CD4-positive, alpha-beta T cell (primary cell): ENCODE measurements at regions not wholly inside any gene's neighbourhood (a gene's known extent, or its start where the extent isn't known, plus 50 kb on each side); places are given as distances from the start of the nearest gene placed in this dataset.

Experiments
- ATAC-seq: fragments of 200-7000 bp; cut with Tn5 transposase; one replicate; pipeline ENCODE4 v1.10.0; 2022; ENCODE audit warnings: mild to moderate bottlenecking; ENCODE audit not compliant: poor library complexity
- CTCF ChIA-PET: fragments of 350-600 bp; sonication (Branson Sonifier 250); formaldehyde crosslinking; loops from one replicate; lab custom pipeline; 2021; ENCODE audit warnings: antibody characterized with exemption, inconsistent platforms; lab: Charles Lee
- POLR2A ChIA-PET: fragments of 350-600 bp; sonication (Branson Sonifier 250); formaldehyde crosslinking; loops from one replicate; lab custom pipeline; 2021; ENCODE audit warnings: antibody characterized with exemption, inconsistent platforms; lab: Charles Lee
- DNase-seq, 14 experiments: peaks; one replicate each; pipeline ENCODE4 v3.0.0-alpha.2; 2013 to 2020; ENCODE audit warnings: mixed read lengths in 2 of 14
- H3K27ac ChIP-seq, 2 donors: one replicate each; pipeline versions ENCODE4 v1.5.1 to v1.7.0; 2013; ENCODE audit warnings: low read length in 2 of 2, low read depth in 1 of 2, mild to moderate bottlenecking in 1 of 2
- H3K27me3 ChIP-seq, 2 experiments: 1 replicate in 1 of 2; 2 replicates in 1 of 2; pipeline versions ENCODE4 v1.6.1 to v1.7.0; 2013; ENCODE audit warnings: low read length in 2 of 2, control low read depth in 1 of 2, mild to moderate bottlenecking in 1 of 2, moderate library complexity in 1 of 2; ENCODE audit not compliant: insufficient read depth in 2 of 2, control insufficient read depth in 1 of 2
- H3K36me3 ChIP-seq: one replicate; pipeline ENCODE4 v1.6.1; 2013; ENCODE audit warnings: low read length, control low read depth; ENCODE audit not compliant: insufficient read depth
- H3K4me1 ChIP-seq: one replicate; pipeline ENCODE4 v1.6.1; 2013; ENCODE audit warnings: low read length, control low read depth; ENCODE audit not compliant: insufficient read depth
- H3K4me3 ChIP-seq: one replicate; pipeline ENCODE4 v1.5.1; 2013; ENCODE audit warnings: mild to moderate bottlenecking, low read length, moderate library complexity
- H3K9me3 ChIP-seq, 2 experiments: 1 replicate in 1 of 2; 2 replicates in 1 of 2; pipeline versions ENCODE4 v1.6.1 to v1.7.0; 2013; ENCODE audit warnings: low read length in 2 of 2, mild to moderate bottlenecking in 2 of 2, control low read depth in 1 of 2, moderate library complexity in 1 of 2; ENCODE audit not compliant: control insufficient read depth in 1 of 2, insufficient read depth in 1 of 2
- H3K27ac Mint-ChIP-seq: one replicate; pipeline ENCODE4 v1.8.0; 2020; ENCODE audit warnings: mixed read lengths
- H3K27me3 Mint-ChIP-seq: one replicate; pipeline ENCODE4 v1.8.0; 2021; ENCODE audit warnings: mixed read lengths
- H3K36me3 Mint-ChIP-seq: one replicate; pipeline ENCODE4 v1.8.0; 2021; ENCODE audit warnings: low read depth, mixed read lengths
- H3K4me1 Mint-ChIP-seq: one replicate; pipeline ENCODE4 v1.8.0; 2021; ENCODE audit warnings: low read depth, mixed read lengths
- H3K4me3 Mint-ChIP-seq: one replicate; pipeline ENCODE4 v1.8.0; 2020; ENCODE audit warnings: mild to moderate bottlenecking, mixed read lengths
- H3K9me3 Mint-ChIP-seq: one replicate; pipeline ENCODE4 v1.8.0; 2020; ENCODE audit warnings: mixed read lengths
- CTCF ChIP-seq: fragments of 200-600 bp; IDR thresholded peaks from one replicate; pipeline ENCODE4 v1.8.0; 2022; ENCODE audit warnings: antibody characterized with exemption, mild to moderate bottlenecking
- intact Hi-C, 2 experiments: fragments of 100-400 bp; cut with DNase I in 1 of 2; cut with micrococcal nuclease in 1 of 2; formaldehyde crosslinking; loops; one replicate each; pipeline versions ENCODE4 v1.15.1 to v1.9.0; 2023 to 2025; cut with DNase I, micrococcal nuclease

- Histone ChIP-seq H3K36me3 (no peaks in the 10 kb centered on the region), H3K9me3 (no peaks in the 10 kb centered on the region), H3K4me3 (no peak overlapping the region), H3K4me1 (no peaks in the 10 kb centered on the region), H3K27me3 (no peaks in the 10 kb centered on the region), H3K27ac (no peak overlapping the region)
- H3K27ac Mint-ChIP-seq = no peak overlapping the region
- no peak overlapping the region for H3K4me3 Mint-ChIP-seq
- no peak for DNase-seq
- H3K36me3 Mint-ChIP-seq = no peaks in the 10 kb centered on the region
- no peaks in the 10 kb centered on the region for H3K4me1 Mint-ChIP-seq
- intact Hi-C loops = no loop called here
- ATAC-seq = no peak
- peaks cover 2% of the 10 kb centered on the region for H3K9me3 Mint-ChIP-seq
- CTCF ChIA-PET = no interaction called here
- TF ChIP-seq CTCF = no peak
- POLR2A ChIA-PET = no interaction called here
- H3K27me3 Mint-ChIP-seq = no peaks in the 10 kb centered on the region
These were observed 151.7 kb downstream of the CBLN1 start for GRCh38 chr16:49129935-49130334.

- no peak overlapping the region for H3K27ac Mint-ChIP-seq
- H3K4me3 Mint-ChIP-seq = no peak overlapping the region
- DNase-seq = no peak
- ATAC-seq = no peak
- H3K4me3 ChIP-seq = no peak overlapping the region
- H3K9me3 ChIP-seq = no peaks in the 10 kb centered on the region
- CTCF ChIA-PET = interaction anchor here (1.0 kb wide), 1 partner anchor 12 kb away, joined by 3 read pairs; no protein-coding TSS in a partner anchor
- no peaks in the 10 kb centered on the region for H3K27me3 ChIP-seq
- H3K4me1 ChIP-seq = no peaks in the 10 kb centered on the region
- H3K27ac ChIP-seq = no peak overlapping the region
- no peaks in the 10 kb centered on the region for H3K36me3 Mint-ChIP-seq
- intact Hi-C loops = no loop called here
- H3K4me1 Mint-ChIP-seq = no peaks in the 10 kb centered on the region
- peaks cover 2% of the 10 kb centered on the region for H3K9me3 Mint-ChIP-seq
- H3K36me3 ChIP-seq = no peaks in the 10 kb centered on the region
- no peak for TF ChIP-seq CTCF
- no peaks in the 10 kb centered on the region for H3K27me3 Mint-ChIP-seq
- POLR2A ChIA-PET = no interaction called here
These were observed 152.9 kb downstream of the CBLN1 start for GRCh38 chr16:49128740-49129139.

GRCh38 chr16:49127103-49127502 is 154.5 kb downstream of the CBLN1 start:
- CTCF ChIA-PET = no interaction called here
- TF ChIP-seq CTCF = no peak
- intact Hi-C loops = no loop called here
- Histone ChIP-seq H3K9me3 (no peaks in the 10 kb centered on the region), H3K4me1 (no peaks in the 10 kb centered on the region), H3K27me3 (no peaks in the 10 kb centered on the region), H3K27ac (no peak overlapping the region), H3K36me3 (no peaks in the 10 kb centered on the region), H3K4me3 (no peak overlapping the region)
- POLR2A ChIA-PET = no interaction called here
- Mint-ChIP-seq H3K27me3 (no peaks in the 10 kb centered on the region), H3K4me1 (no peaks in the 10 kb centered on the region), H3K36me3 (no peaks in the 10 kb centered on the region), H3K4me3 (no peak overlapping the region), H3K9me3 (peaks cover 2% of the 10 kb centered on the region), H3K27ac (no peak overlapping the region)
- no peak for DNase-seq
- no peak for ATAC-seq
